Prostate gland (tissue), 2 donors: ENCODE measurements at regions not wholly inside any gene's neighbourhood (a gene's known extent, or its start where the extent isn't known, plus 50 kb on each side); places are given as distances from the start of the nearest gene placed in this dataset.

Source experiments
- POLR2A ChIP-seq: fragments of 450-650 bp; IDR thresholded peaks from one replicate; pipeline ENCODE4 v1.6.1; 2016; ENCODE audit warnings: antibody characterized with exemption, mild to moderate bottlenecking
- TF ChIP-seq, protein P1 (sequence below), 4 experiments: fragments of 200-600 bp in 2 of 4; fragments of 450-650 bp in 2 of 4; sonication (generic) in 2 of 4; IDR thresholded peaks; 1 replicate in 3 of 4; 2 replicates in 1 of 4; pipeline ENCODE4 v1.5.1; 2016 to 2019; ENCODE audit warnings: antibody characterized with exemption in 4 of 4, mild to moderate bottlenecking in 2 of 4, moderate library complexity in 2 of 4

DNA sequence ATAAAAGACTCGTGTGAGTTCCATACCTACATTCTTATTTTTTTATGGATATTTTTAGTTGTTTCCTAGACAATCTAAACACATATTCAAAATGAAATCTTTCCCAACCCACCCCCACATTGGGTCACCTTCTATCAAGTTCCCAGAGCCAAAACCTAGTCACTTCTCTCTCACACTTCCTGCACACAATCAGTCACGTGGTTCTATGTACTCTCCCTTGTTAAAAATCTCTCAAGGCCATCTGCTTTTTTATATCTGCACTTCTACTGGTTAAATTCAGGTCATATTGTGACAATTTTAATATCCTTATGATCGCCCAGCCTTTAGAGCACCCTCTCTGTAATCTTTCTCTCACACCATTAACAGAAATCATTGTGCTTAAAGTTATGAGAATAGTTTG is 175.0 kb upstream of the SYT10 start:
- TF ChIP-seq, protein P1, sequence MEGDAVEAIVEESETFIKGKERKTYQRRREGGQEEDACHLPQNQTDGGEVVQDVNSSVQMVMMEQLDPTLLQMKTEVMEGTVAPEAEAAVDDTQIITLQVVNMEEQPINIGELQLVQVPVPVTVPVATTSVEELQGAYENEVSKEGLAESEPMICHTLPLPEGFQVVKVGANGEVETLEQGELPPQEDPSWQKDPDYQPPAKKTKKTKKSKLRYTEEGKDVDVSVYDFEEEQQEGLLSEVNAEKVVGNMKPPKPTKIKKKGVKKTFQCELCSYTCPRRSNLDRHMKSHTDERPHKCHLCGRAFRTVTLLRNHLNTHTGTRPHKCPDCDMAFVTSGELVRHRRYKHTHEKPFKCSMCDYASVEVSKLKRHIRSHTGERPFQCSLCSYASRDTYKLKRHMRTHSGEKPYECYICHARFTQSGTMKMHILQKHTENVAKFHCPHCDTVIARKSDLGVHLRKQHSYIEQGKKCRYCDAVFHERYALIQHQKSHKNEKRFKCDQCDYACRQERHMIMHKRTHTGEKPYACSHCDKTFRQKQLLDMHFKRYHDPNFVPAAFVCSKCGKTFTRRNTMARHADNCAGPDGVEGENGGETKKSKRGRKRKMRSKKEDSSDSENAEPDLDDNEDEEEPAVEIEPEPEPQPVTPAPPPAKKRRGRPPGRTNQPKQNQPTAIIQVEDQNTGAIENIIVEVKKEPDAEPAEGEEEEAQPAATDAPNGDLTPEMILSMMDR (IDR thresholded peaks at IDR 0.05), result no peak
- no peak for TF ChIP-seq POLR2A
